Keratinocyte (primary cell): ENCODE measurements at regions not wholly inside any gene's neighbourhood (a gene's known extent, or its start where the extent isn't known, plus 50 kb on each side); places are given as distances from the start of the nearest gene placed in this dataset.

Source experiments
- DNase-seq: peaks from one replicate; pipeline ENCODE4 v3.0.0-alpha.2; 2011; ENCODE audit warnings: low read depth, missing footprints, low spot score
- FAIRE-seq: peaks from 2 replicates; lab custom pipeline; 2011; peaks lifted over from hg19 to GRCh38; lab: Jason Lieb, UNC
- H2AFZ ChIP-seq: 2 replicates; pipeline ENCODE4 v1.6.0; 2012; ENCODE audit warnings: low read length, control low read depth, inconsistent platforms; ENCODE audit not compliant: control insufficient read depth
- H3K27ac ChIP-seq: 2 replicates; pipeline ENCODE4 v1.5.1; 2011; ENCODE audit warnings: low read length; ENCODE audit not compliant: control insufficient read depth, insufficient read depth
- H3K27me3 ChIP-seq: 3 replicates; pipeline ENCODE4 v1.6.0; 2011; ENCODE audit warnings: low read length; ENCODE audit not compliant: control insufficient read depth, insufficient read depth; ENCODE audit errors: extremely low read depth
- H3K36me3 ChIP-seq, 2 experiments: 2 replicates in 1 of 2; 3 replicates in 1 of 2; pipeline ENCODE4 v1.5.1; 2011; ENCODE audit warnings: low read length in 2 of 2, mild to moderate bottlenecking in 1 of 2; ENCODE audit not compliant: control insufficient read depth in 2 of 2, insufficient read depth in 2 of 2; ENCODE audit errors: extremely low read depth in 1 of 2
- H3K4me1 ChIP-seq: 3 replicates; pipeline ENCODE4 v1.5.1; 2011; ENCODE audit warnings: low read length; ENCODE audit not compliant: control insufficient read depth, insufficient read depth; ENCODE audit errors: extremely low read depth
- H3K4me2 ChIP-seq: 3 replicates; pipeline ENCODE4 v1.6.0; 2011; ENCODE audit warnings: low read depth, low read length; ENCODE audit not compliant: control insufficient read depth, insufficient read depth; ENCODE audit errors: extremely low read depth
- H3K4me3 ChIP-seq, 3 experiments: fragments of 200-600 bp in 1 of 3; sonication (generic) in 1 of 3; 2 replicates in 2 of 3; 3 replicates in 1 of 3; pipeline ENCODE4 v1.5.1; 2011 to 2016; ENCODE audit warnings: low read length in 3 of 3, mild to moderate bottlenecking in 3 of 3, control low read depth in 2 of 3, inconsistent platforms in 1 of 3, low read depth in 1 of 3, mixed read lengths in 1 of 3, mixed run types in 1 of 3, moderate library complexity in 1 of 3; ENCODE audit not compliant: control insufficient read depth in 2 of 3, insufficient read depth in 2 of 3; ENCODE audit errors: extremely low read depth in 1 of 3
- H3K79me2 ChIP-seq: 2 replicates; pipeline ENCODE4 v1.6.0; 2012; ENCODE audit warnings: low read length; ENCODE audit not compliant: control insufficient read depth, insufficient read depth
- H3K9ac ChIP-seq: 3 replicates; pipeline ENCODE4 v1.6.0; 2011; ENCODE audit warnings: low read length; ENCODE audit not compliant: control insufficient read depth, insufficient read depth; ENCODE audit errors: extremely low read depth
- H3K9me1 ChIP-seq: 3 replicates; pipeline ENCODE4 v1.6.0; 2011; ENCODE audit warnings: low read length; ENCODE audit not compliant: control insufficient read depth, insufficient read depth; ENCODE audit errors: extremely low read depth
- H3K9me3 ChIP-seq: 2 replicates; pipeline ENCODE4 v1.5.1; 2012; ENCODE audit warnings: low read depth, low read length; ENCODE audit not compliant: control insufficient read depth
- H4K20me1 ChIP-seq: 3 replicates; pipeline ENCODE4 v1.6.0; 2011; ENCODE audit warnings: low read length; ENCODE audit not compliant: control insufficient read depth, insufficient read depth; ENCODE audit errors: extremely low read depth
- CTCF ChIP-seq, 3 experiments: IDR thresholded peaks in 1 of 3; conservative IDR thresholded peaks in 1 of 3; optimal IDR thresholded peaks in 1 of 3; 2 replicates in 2 of 3; 3 replicates in 1 of 3; pipeline versions ENCODE3 to v1.5.1; 2011; ENCODE audit warnings: low read length in 3 of 3, mild to moderate bottlenecking in 3 of 3, moderate library complexity in 2 of 3, control low read depth in 1 of 3, inconsistent platforms in 1 of 3; ENCODE audit not compliant: insufficient read depth in 2 of 3; ENCODE audit errors: extremely low read depth in 1 of 3
- EZH2 ChIP-seq: IDR thresholded peaks from one replicate; pipeline ENCODE4 v1.6.1; 2012; ENCODE audit warnings: inconsistent platforms, mild to moderate bottlenecking, low read length, moderate library complexity
- dilution Hi-C: fragments of 300-500 bp; cut with MboI; formaldehyde crosslinking; loops from one replicate; pipeline ENCODE4 v1.7.0; 2020; ENCODE audit warnings: low sequenced_read_pairs; ENCODE audit not compliant: extremely low pct_ligation_motif_present

DNA sequence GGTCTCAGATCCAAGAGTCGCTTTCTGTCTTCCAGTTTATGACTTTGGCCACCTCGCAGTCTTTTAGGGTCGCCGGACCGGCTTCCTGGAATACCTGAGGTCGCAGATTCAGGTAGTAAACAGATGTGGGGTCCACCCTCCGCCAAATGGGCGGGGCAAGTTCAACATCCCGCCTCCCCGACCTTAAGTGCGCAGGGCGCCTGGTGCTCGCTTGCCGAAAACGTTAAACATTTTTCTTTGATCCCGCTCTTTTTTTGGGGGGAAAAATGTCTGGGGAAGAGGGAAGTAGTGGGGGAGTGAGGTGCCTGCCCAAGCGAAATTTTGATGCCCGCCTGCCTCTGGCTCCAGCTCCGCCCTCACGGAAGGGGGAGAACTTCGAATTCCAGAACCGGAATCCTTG is 73.9 kb upstream of the TBX5 start:
- dilution Hi-C loops, result no loop called here
- Histone ChIP-seq H4K20me1 (no peaks in the 10 kb centered on the region), H3K9me3 (no peaks in the 10 kb centered on the region), H3K9me1 (no peaks in the 10 kb centered on the region), H3K4me3 (peak overlapping the region; percentile 12 to 46 (median 32)), H3K4me2 (peak overlapping the region; percentile 64), H3K9ac (no peak overlapping the region), H3K36me3 (no peaks in the 10 kb centered on the region), H3K27ac (no peak overlapping the region), H2AFZ (no peak overlapping the region), H3K27me3 (peaks cover 42% of the 10 kb centered on the region), H3K79me2 (no peaks in the 10 kb centered on the region), H3K4me1 (no peaks in the 10 kb centered on the region)
- TF ChIP-seq CTCF (optimal IDR thresholded peaks at IDR 0.05 in 1 of 3, IDR thresholded peaks at IDR 0.05 in 1 of 3, conservative IDR thresholded peaks at IDR 0.05 in 1 of 3; ENCODE audit: extremely low read depth in 1 of 3, insufficient read depth in 2 of 3, low read length in 3 of 3), result no peak
- peak; percentile 82 for TF ChIP-seq EZH2
- DNase-seq (no peak), FAIRE-seq (no peak)

DNA sequence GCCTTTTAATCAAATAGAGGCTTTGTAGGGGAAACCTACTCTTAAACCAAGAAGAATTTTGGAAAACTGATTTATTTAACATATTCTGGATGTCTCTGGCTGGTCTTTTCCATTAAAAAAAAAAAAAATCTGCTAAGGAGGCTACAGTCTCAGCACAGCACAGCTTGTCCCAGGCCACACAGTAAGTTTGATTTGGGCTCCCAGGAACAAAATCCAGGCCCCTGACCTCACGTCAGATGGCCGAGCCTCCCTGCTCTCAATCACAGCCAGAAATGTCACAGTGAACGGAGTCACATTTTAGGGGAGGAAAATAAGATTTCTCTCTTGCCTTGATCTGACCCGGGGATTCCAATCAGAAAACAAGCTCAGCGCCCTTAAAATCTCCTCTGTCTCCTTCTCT is 72.9 kb upstream of the TBX5 start:
- no peaks in the 10 kb centered on the region for H3K9me3 ChIP-seq
- peaks cover 42% of the 10 kb centered on the region for H3K27me3 ChIP-seq
- no peak overlapping the region for H3K27ac ChIP-seq
- H3K4me3 ChIP-seq, result no peak overlapping the region
- H4K20me1 ChIP-seq, result no peaks in the 10 kb centered on the region
- no peaks in the 10 kb centered on the region for H3K9me1 ChIP-seq
- TF ChIP-seq CTCF (optimal IDR thresholded peaks at IDR 0.05 in 1 of 3, IDR thresholded peaks at IDR 0.05 in 1 of 3, conservative IDR thresholded peaks at IDR 0.05 in 1 of 3; ENCODE audit: extremely low read depth in 1 of 3, insufficient read depth in 2 of 3, low read length in 3 of 3) (no peak), EZH2 (no peak)
- H2AFZ ChIP-seq, result no peak overlapping the region
- FAIRE-seq (no peak), DNase-seq (no peak)
- H3K79me2 ChIP-seq, result no peaks in the 10 kb centered on the region
- no peaks in the 10 kb centered on the region for H3K4me1 ChIP-seq
- H3K9ac ChIP-seq, result no peak overlapping the region
- H3K36me3 ChIP-seq, result no peaks in the 10 kb centered on the region
- dilution Hi-C loops, result no loop called here
- H3K4me2 ChIP-seq, result no peak overlapping the region
